Occipital lobe (tissue), 1 donor: ENCODE measurements at regions not wholly inside any gene's neighbourhood (a gene's known extent, or its start where the extent isn't known, plus 50 kb on each side); places are given as distances from the start of the nearest gene placed in this dataset.
"Not testable (repeated sequence)": the region's sequence is repeated elsewhere in the genome, so short reads cannot be mapped to it uniquely, and the experiment has no call there.

Source experiments
- DNase-seq: peaks from one replicate; lab custom pipeline; 2025; lab: John Stamatoyannopoulos, UW

- DNase-seq, result no peak
Observed at GRCh38 chr3:127441764-127442163, 148.8 kb downstream of the TPRA1 start.

- no peak for DNase-seq
Observed at GRCh38 chr3:127440384-127440783, 150.1 kb downstream of the TPRA1 start.

DNA sequence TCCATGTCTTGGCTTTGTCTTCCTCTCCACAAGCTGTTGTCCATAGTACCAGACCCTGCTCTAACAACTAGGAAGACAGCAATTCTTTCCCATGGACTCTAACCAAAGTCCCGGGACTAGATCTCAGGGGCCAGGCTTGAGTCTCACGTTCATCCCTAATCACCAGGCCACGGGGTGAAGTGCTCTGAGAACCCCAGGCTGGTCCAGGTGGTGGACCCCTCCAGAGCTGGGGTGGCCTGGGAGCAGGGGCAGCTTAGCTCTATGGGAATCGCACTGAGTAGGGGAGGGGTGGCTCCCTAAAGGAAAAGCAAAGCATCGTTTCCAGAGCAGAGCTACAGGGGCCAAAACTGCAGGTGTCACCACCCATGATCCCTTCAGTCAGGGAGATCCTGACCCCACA, 150.9 kb downstream of the TPRA1 start:
- DNase-seq, result no peak

DNA sequence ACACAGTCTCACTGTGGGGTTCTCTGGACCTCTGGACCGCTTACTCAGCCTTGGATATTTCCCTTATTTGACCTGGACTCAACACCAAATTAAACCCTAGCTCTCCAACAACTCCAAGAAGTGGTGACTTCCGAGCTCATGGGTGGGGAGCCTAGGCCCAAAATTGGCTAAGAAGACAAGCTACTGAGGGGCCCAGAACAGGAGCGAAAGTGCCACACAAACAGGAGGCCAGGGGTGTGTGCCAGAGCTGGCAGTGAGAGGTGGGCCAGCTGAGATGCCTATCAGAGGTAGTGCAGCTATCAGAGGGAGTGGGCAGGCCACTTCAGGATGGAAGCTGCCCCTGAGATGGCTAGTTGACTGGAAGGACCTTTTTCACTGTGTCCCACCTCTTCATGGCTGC, 151.1 kb upstream of the PRR20G start:
- DNase-seq, result no peak

- DNase-seq, result no peak
Observed at GRCh38 chr3:127438371-127438770, 150.5 kb upstream of the PRR20G start.

DNA sequence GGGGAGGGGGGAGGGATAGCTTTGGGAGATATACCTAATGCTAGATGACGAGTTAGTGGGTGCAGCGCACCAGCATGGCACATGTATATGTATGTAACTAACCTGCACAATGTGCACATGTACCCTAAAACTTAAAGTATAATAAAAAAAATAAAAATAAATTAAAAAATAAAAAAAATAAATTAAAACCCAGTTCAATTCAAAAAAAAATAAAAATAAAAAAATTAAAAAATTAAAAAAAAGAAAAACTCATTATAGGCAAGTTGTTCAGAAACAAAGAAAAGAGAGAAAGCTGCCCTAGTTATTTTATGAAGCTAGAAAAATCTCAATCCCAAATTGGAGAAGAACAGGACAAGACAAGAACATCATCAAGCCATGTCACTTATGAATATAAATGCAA, 147.5 kb upstream of the PRR20G start:
- not testable (repeated sequence) for DNase-seq

DNA sequence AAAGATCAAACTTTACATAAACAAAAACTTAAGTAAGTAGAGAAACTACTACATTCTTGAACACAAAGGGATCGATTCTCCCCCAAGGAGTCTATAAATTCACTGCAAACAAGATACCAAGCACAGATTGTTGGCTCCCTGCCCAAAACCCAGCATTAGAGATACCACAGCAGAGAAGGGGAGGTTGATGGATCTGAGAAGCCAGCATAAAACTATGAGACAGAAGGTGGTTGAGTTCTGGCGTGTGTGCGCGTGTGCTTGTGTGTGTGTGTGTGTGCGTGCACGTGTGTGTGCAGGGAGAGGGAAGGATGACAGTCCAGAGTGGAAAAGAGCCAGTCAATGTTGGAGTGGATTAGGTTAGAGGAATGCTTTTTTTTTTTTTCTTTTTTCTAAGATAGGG, 143.2 kb upstream of the PRR20G start:
- DNase-seq, result no peak

- no peak for DNase-seq
Observed at GRCh38 chr3:127428344-127428997, 140.6 kb upstream of the PRR20G start.

- no peak for DNase-seq
Observed at GRCh38 chr3:127427666-127428065, 139.8 kb upstream of the PRR20G start.

GRCh38 chr3:127427156-127427555, 139.3 kb upstream of the PRR20G start:
- no peak for DNase-seq

- DNase-seq, result no peak
Observed at GRCh38 chr3:127426444-127427153, 138.8 kb upstream of the PRR20G start.

- DNase-seq, result no peak
Observed at GRCh38 chr3:127425505-127426443, 137.9 kb upstream of the PRR20G start.

GRCh38 chr3:127424766-127425504, 137.1 kb upstream of the PRR20G start:
- DNase-seq, result no peak

- no peak for DNase-seq
Observed at GRCh38 chr3:127423856-127424765, 136.3 kb upstream of the PRR20G start.

GRCh38 chr3:127422663-127423375, 135.0 kb upstream of the PRR20G start:
- DNase-seq, result no peak

DNA sequence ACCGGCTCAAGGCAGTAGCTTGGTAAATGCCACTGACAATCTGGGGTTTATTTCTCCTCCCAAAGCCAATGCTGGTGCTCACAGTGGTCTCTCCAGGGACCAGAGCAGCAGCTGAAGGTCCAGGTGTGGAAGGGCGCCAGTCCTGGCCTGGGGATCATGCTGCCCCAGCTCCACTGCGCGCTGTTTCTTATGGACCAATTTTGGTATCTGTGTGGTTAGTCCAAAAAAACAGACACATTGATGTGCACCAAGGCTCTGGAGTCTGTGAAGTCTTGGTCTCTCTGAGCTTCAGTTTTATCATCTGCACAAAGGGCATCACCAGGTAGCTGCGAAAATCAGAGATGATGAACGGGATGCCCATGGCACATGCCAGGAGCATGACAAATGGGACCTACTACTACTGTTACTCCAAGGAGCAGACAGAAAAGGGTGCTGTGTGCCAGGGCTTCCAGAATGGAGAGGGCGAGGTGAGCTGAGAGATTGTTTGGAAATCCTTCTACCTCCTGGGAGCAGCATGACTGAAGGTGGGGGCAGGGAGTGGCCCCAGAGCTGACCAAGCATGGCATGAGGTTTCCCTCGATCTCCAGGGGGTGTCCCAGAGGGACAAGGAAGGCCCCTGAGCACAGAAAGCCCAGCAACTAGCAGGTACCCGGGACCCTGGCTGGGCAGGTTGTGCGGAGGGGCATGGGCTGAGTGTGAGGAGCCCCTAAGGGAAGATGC, 134.3 kb upstream of the PRR20G start:
- DNase-seq, result no peak

DNA sequence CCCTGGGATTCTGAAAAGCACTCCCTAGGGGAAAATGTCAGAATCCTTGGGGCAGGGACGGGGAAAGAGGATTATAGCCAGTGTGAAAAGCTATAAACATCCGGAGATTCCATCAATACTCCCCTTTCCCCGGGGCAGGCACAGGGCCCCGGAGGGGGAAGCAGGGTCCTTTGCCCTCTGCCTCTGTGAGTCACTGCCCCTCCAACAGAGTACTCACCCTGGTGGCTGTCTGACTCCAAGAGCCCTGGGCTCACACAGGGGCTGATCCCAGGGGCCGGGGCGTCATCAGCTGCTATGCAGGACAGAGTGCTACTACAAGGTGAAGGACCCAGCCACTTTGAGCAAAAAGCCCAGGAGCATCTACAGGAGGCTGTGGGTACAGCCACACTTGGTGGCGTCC, 133.0 kb upstream of the PRR20G start:
- DNase-seq, result no peak

DNA sequence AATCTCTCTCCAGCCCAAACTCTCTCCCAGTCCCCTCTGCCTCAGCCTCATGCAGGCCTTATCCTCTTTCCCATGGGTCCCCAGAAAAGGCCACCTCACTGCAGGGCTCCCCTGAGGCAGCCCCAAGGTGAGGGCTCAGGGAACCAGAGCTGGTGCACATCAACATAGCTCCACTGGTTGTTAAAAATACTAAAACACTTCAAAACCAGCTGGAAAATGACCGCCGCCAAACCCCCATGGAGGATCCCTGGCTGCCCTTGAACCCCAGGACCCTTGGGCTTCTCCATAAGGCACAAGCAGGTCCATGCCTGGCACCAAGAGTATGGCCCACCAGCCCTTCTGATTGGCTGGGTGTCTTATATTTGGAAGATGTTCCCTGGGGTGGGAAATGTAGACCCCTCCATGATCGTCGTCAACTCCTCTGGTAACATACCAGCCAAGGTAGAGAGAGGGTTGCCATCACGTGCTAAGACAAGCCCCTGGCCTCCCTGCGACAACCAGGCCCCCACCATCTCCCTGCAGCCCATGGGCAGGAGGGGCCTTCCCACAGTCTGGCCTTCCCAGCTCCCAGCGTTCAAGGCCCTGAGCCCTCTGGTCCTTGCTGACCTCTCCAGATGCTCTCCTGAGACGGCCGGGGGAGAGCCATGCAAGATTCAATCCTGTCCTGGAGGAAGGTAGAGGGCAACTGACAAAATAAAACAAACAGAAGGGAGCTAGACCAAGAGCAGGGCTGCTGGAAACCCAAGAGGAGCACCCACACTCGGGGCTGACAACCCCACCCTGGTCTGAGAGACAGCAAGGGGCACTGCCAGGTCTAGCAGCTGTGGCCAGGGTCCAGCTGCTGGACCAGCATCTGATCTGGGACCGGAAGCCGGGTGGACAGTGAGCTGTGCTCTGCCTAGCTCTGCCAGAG, 132.1 kb upstream of the PRR20G start:
- no peak for DNase-seq
